NCI-H1436 treated with DMSO at 0.1 percent for 48 hours (cell line): ENCODE measurements at regions not wholly inside any gene's neighbourhood (a gene's known extent, or its start where the extent isn't known, plus 50 kb on each side); places are given as distances from the start of the nearest gene placed in this dataset.
"Not testable (repeated sequence)": the region's sequence is repeated elsewhere in the genome, so short reads cannot be mapped to it uniquely, and the experiment has no call there.

ENCODE experiments used
- DNase-seq: peaks from one replicate; lab custom pipeline; 2025; lab: John Stamatoyannopoulos, UW

DNA sequence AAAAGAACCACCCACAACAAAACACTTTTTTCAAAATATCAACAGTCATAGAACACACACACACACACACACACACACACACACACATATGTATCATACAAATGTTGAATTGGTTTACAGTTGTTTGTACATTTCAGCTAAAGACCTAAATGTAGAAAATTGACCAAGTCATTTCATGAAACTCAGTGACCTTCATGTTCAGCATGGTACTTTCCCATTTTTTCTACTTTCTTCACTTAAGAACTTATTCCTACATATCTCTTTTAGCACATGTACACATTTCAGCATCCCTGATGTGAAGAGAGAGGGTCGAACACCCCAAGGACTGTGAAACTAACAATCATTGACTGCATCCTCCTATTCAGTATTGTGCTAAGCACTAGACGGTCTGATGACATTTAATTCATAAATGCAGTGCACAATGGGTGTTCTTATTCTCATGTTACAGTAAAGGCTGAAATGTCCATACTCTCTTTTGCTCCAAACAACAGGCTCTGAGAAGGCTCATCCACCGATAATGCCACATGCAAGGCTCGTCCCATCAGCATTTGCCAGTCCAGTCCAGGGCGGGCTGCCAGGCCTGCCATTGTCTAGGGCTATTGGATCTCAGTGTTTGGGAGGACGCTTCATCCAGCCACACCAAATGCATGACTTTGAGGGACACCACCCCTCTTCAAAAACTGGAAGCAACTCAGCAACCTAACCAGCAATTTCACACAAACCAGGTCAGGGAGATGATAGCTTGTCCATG, 150.1 kb upstream of the RUNX1 start:
- no peak for DNase-seq

DNA sequence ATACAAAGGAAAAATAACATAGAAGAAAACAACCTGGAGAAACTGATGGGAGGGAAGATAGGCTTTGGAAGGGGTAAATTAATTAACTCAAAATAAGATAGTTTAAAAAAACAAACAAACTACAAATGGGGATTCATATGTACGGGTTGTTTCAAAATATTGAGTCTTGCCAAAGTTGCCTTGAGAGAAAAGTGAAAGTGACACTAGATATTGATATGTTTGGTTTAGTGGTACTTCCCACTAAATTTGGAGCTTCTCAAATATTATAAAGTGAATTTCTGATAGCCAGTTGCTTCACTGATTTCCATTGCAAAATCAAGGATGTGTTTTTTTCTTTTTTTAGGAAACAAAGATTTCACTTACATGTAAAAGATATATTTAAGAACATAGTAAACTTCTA, 149.5 kb upstream of the RUNX1 start:
- DNase-seq, result no peak

DNA sequence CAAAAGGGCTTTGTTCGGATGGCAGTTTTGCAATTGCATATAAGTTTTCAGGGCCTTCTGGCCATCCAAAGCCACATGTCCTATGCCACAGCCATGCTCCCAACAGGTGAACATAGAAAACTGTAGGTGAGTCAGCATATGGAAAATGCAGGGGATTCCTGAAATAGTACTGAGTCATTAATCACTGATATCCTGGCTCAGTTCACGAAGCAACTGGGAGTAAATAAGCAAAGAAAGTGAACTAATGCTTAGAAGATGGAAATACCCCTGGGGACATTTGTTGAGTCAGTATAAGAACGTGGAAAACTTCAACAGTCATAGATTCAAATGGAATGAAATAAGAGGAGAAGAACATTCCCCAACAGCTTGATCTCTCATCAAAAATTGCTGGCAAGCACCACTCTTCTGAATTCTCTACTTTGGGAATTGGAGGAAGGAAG, 148.9 kb upstream of the RUNX1 start:
- no peak for DNase-seq

DNA sequence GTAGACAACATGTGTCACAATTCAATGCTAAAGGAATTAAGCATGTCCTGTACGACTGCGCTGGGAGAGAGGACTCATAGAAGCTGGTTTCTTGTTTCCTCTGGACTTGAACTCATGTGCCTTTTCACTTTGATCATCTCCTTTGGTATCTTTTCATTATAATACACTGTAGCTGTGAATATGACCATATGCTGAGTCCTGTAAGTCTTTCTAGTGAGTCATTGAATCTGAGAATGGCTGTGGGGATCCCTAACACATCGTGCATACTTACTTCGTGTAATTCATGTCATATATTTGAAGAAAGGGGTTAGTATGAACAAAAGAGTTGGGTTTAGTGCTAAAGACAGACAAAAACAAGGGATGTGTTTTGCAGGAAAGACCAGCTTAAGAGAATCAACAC, 148.1 kb upstream of the RUNX1 start:
- DNase-seq, result no peak

DNA sequence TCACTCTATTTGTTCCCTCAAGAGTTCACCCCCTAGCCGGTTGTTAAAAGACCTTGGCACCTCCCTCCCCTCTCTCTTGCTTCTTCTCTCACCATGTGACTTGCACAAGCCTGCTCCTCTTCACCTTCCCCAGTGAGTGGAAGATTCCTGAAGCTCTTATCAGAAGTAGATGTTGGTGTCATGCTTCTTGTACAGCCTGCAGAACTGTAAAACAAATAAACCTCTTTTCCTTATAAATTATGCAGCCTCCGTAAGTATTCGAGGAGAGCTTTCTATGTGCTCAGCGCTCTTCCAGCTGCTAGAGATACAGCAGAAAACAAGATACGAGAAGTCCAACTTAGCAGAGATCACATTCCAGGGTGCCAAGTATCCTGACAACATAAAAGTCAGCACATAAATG, 147.0 kb upstream of the RUNX1 start:
- no peak for DNase-seq

DNA sequence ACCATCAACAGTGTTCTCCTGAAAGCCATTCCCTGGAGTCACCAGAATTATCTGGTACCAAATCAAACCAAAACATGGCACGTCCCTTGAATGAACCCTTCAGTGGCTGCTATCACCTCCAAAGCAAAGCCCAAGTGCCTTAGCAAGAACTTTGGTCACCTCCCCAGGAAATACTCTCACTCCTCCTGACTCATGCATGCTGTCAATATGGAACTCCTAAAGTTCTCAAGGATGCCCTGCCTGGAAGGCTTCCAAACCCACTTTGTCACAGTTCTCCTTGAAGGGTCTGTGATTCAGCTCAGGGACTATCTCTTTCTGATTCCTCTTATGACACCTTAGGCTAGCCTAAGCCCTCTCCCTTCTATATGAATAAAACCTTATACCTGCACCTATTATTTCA, 146.1 kb upstream of the RUNX1 start:
- DNase-seq, result no peak

DNA sequence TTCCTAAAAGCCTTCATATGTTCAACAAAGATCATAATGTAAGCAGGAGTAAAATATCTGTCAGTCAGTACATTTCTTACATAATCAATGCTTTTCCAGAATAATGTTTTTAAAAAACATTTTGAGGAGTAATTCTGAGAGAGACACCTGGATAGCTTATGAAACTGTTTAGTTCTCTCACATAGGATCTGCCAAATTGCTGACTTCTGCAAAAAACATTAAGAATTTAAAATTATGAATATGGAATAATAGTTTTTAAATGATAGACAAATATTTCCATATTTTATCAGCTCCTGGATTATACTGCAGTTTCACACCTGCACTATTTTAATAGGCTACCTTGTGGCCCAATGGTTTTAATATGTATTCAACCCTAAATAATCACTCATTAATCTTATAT, 142.7 kb upstream of the RUNX1 start:
- no peak for DNase-seq

DNA sequence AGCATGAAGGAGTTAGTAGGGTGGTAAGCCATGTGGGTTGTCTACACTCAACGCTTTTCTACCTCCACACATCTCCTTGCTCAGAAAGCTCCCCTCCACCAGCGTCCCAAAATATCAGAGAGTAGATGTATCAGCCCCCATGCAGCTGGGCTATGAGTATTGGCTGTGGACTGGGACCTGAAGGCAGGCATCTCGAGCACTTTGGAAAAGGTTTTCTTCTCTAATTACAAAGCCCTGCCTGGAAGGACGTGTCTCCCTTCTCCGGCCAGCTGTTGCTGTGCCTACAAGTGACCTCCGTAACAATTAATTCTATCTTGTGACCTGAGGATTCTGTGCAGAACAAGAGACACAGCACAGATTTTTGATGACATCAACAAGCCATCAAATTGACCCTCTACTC, 142.0 kb upstream of the RUNX1 start:
- no peak for DNase-seq

DNA sequence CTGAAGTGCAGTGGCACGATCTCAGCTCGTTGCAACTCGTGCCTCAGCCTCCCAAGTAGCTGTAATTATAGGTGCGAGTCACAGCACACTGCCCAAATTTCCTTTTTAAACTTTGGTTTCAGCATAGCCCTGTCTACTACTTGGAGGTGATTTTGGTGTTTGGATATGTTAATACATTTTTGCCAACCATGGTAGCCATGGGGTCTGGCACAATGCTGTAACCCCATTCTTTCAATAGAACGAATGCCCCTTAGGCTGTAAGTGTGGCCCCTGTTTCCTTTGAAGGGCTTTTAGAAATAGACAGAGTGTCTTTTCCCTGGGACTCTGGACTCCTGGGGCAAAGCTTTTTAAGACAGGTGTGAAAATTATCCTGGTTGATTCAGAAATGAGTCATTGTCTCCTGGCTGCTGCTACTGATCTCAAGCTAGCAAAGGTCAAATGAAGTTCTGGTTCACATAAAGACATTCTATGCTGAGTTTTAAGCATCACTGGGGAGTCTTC, 141.1 kb upstream of the RUNX1 start:
- no peak for DNase-seq

DNA sequence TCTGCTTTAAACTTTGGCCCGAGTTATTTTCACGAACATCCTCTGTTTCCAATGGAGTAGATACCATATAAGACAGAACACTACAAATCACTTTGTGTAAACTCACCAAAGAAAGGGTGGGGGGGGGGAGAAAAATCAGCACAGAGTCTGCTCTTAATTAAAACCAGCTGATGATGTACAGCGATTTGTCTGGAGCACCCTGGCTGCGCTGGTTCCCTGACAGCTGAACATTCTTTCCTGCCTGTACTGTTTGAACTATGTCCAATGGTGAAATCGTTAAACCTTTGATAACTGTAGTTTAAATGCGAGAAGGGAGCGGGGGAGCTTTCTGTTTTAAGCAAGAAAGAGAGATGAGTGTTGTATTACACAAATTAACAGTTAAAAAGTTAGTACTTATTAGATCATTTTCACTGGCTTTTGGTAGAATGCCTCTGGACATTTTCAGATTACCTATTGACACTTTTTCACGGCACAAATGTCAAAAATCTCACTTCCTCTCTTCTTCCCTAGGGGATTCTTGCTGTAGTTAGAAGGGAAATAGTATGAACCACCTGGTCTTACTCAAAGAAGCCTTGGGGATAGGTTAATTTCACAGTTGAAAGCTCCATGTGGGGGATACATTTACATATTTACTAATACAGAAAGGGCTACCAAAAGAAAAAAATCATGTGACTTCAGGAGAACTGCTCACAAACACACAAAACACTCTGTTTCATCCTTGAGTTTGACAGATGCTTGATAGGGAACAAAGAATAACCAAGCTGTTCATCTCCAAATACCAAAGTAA, 140.2 kb upstream of the RUNX1 start:
- DNase-seq, result no peak

DNA sequence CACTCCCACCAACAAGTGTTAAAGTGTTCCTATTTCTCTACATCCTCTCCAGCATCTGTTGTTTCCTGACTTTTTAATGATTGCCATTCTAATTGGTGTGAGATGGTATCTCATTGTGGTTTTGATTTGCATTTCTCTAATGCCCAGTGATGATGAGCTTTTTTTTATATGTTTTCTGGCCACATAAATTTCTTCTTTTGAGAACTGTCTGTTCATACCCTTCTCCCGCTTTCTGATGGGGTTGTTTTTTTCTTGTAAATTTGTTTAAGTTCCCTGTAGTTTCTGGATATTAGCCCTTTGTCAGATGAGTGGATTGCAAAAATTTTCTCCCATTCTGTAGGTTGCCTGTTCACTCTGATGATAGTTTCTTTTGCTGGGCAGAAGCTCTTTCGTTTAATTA, 134.3 kb upstream of the RUNX1 start:
- DNase-seq, result not testable (repeated sequence)

DNA sequence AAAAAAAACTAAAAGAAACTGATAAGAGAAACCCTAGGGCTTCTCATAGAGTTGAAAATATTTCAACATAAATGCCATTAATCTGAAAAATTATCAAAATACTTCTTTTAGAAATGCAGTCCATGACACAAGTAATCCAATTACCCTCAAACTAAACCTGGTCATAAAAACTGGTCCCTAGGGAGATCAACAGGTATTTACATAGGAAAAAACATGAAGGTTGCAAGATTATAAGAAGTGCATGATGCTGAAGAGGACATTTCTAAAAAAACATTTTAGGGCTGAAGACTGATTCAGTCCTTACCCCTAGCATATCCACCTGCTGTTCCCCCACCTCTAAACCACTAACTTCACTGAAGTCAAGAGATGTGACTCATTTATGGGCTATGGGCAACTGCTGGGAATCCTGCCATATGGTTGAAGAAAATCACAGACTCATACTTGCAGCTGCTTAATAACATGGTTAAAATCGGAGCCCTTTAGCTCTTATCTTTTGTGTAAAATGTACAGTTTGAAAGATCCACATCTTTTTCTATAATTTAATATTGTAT, 131.0 kb upstream of the RUNX1 start:
- no peak for DNase-seq

DNA sequence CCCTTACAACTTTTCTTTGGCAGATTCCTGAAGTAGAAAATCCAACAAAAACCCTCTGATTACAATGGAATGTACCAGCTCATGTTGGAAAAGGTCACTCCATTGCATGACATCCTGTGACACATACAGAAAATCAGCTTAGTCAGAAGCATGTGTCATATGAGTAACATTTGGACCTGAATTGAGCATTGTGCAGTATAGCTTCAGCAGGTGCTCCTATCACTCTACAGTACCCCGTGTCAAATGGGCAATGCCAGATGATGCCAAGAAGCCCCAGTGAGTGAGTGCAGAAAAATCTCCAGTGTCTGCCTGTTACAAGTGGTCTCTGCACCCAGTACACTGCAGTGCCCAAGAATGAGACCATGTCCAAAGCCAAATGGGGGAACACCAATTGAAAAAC, 129.7 kb upstream of the RUNX1 start:
- no peak for DNase-seq

DNA sequence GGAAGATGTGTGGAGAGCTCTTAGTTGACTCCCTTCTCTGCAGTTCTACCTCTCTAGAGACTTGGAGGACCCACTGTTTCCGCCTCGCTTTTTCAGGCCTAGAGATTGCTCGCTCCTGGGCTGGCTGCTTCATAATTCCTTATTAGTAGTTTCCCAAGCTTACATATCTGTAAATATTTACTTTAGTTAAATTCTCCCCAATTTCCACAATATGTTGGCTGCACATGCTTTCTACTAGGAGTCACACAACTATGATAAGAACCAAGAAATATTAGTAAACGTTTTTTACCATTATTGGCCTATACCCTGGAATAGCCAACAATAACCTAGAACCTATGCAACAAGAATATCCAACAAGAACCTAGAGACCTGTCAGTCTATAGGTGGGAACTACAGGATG, 129.0 kb upstream of the RUNX1 start:
- no peak for DNase-seq

DNA sequence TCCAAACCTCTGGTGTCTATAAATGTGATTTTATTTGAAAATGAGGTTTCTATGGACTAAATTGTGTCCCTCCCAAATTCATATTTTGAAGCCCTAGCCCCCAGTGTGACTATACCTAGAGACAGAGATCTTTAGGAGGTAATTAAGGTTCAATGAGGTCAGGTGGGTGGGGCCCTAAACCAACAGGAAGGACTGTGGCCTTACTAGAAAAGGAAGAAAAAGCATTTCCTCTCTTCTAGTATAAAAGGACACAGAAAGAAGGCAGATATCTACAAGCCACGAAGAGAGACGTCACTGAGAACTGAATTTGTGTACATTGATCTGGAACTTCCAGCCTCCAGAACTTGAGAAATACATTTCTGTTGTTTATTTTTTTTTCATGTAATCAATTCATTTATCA, 123.1 kb upstream of the RUNX1 start:
- no peak for DNase-seq

DNA sequence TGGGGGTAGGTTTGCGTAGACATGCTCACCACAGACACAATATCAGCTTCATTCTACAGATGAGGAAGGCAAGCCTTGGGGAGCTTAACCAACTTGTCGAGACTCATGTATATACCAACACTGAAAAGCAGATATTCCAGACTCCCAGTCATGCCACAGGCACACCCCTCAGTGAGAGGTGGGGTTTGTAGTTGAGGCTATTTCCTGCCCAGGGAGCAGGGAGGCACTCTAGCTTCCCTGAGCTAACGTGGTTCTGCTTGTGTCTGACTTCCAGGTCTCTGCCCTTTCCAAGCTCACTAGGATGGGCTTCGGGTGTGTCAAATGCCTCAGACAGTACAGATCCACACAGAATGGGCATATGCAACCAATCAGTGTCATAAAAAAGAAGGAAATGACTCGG, 122.3 kb upstream of the RUNX1 start:
- no peak for DNase-seq

DNA sequence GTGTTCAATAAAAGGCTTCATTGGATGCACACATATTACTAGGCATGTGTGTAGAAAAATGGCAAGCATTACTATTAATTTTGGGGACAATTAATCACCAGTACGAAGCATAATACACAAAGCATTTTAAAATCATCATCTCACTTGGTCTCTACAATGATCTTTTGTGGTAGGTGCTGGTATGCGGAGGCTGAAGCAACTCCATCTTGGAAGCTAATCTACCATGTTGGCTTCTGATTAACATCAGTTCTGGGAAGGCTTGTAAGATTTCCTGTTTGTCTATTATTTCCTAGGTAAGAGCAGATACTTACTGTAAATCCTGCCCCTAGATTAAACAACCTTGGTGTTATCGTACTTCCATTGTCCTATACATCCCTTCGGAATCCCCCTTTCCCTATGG, 121.7 kb upstream of the RUNX1 start:
- DNase-seq, result no peak

DNA sequence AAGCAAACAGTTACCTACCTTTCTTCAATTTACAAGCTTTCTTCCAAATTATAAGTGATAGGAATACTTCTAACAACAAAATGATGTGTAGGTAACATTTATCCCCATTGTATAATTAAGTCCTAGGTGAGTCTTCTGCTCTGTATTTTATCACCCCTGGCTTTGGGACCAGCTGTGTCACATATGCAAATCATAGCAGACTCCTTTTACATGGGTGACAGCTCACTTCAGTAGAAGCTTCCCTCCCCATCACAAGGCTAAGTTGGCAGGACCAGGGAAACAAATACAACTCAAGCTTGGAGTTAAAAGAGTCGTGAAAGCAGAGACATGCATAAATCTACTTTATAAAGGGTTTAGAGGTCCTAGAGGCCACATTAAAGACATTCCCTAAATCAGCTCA, 121.1 kb upstream of the RUNX1 start:
- DNase-seq, result no peak

DNA sequence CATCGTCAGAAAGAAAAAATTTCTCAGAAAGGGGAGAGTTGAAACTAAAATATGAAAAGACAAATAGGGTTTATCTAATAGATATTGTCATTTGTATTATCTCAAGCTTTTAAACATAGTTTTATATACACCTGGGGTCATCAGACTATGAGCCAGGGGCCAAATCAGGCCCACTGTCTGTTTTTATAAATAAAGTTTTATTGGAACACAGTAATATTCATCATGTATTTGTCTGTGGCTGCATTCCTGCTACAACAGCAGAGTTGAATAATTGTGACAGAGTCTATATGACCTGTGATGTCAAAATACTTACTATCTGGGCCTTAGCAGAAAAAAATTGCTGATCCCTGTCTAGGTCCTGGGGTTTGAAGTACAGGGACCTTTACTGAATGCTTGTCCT, 120.5 kb upstream of the RUNX1 start:
- DNase-seq, result no peak

DNA sequence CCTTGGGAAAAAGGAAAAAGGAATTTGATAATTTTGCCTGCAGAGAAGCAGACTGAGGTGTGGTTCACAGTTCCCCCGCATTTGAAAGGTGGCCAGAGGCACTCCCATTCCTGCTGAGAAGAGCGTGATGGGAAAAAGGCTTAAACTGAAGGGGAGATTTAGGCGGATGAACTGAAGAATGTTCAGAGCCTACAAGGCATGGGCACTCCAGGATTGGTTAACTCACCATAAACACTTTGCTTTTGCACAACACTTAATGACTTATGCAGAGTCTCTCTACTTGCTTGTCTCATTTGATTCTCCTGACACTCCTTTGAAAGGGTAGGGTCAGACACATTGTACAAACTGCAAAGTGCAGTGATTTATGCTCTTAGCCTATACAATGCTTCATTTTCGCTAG, 119.6 kb upstream of the RUNX1 start:
- DNase-seq, result no peak

DNA sequence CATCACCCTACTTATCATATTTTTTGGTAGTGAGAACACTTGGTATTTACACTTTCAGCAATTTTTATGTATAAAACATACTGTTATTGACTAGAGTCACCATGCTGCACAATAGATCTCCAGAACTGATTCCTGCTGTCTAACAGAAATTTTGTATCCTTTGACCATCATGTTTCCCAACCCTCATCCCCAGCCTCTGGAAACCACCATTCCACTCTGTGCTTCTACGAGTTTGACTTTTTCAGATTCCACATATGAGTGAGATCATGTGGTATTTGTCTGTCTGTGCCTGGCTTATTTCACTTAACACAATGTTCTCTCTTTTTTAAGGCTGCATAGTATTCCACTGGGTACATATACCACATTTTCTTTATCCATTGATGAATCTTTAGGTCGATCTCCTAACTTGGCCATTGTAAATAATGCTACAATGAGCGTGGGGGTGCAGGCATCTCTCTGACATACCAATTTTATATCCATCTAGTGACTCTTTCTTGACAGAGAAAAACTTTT, 115.9 kb upstream of the RUNX1 start:
- no peak for DNase-seq

DNA sequence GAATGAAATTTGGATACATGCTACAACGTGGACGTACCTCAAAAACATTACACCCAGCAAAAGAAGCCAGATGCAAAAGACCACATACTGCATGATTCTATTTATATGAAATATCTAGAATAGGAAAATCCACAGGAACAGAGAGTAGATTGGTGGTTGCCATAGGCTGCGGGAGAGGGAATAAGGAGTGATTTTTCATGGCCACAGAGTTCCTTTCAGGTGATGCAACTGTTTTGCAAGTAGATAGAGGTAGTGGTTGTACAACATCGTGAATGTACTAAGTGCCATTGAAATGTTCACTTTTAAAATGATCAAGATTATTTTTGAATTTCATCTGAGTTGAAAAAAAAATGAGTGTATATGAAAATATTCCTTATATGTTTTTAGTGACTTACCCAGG, 115.3 kb upstream of the RUNX1 start:
- no peak for DNase-seq

DNA sequence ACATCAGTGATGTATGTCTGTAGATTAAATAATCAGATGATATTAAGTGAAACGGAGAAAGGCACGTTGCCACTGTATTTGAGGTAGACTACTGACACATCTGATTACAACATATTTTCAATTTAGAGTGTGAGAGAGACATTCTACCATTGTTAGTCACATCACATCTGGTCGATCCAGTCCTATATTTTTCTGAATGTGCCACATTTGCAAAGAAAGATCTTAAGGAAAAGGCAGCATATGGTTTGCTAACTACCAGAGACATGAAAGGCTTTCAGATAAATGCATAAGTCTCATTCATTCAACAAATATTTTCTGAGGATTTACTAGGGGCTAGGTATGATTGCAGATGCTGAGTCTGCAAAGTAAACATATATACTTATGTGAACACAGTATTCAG, 114.3 kb upstream of the RUNX1 start:
- no peak for DNase-seq
